Lower leg skin (tissue), 4 donors: ENCODE measurements at regions not wholly inside any gene's neighbourhood (a gene's known extent, or its start where the extent isn't known, plus 50 kb on each side); places are given as distances from the start of the nearest gene placed in this dataset.

Source experiments
- DNase-seq, 2 donors: peaks; one replicate each; pipeline ENCODE4 v3.0.0-alpha.2; 2019; ENCODE audit warnings: low spot score in 2 of 2
- H3K4me3 ChIP-seq: fragments of 200-600 bp; sonication (generic); 2 replicates; pipeline ENCODE4 v1.5.1; 2017; ENCODE audit warnings: mild to moderate bottlenecking, low read depth; ENCODE audit not compliant: poor library complexity, severe bottlenecking
- CTCF ChIP-seq, 3 donors: fragments of 450-650 bp; IDR thresholded peaks; one replicate each; pipeline ENCODE4 v1.5.1; 2016; ENCODE audit warnings: antibody characterized with exemption in 3 of 3, mild to moderate bottlenecking in 3 of 3, moderate library complexity in 2 of 3
- POLR2A ChIP-seq, 2 donors: fragments of 450-650 bp; IDR thresholded peaks; one replicate each; pipeline ENCODE4 v1.6.1; 2016 to 2017; ENCODE audit warnings: antibody characterized with exemption in 2 of 2, mild to moderate bottlenecking in 1 of 2, moderate library complexity in 1 of 2
- WGBS, 2 donors: methylation state at CpG; one replicate each; pipeline ENCODE4 v1.1.5; 2018; 5-methylcytosine and 5-hydroxymethylcytosine counted together
- intact Hi-C: fragments of 100-400 bp; cut with DNase I; formaldehyde crosslinking; loops from one replicate; pipeline ENCODE4 v1.15.0; 2023; ENCODE audit warnings: low total_unique reads

GRCh38 chr18:64444819-64445218, 295.9 kb upstream of the LINC00305 start:
- DNase-seq, result no peak
- H3K4me3 ChIP-seq, result no peak overlapping the region
- intact Hi-C loops, result no loop called here
- TF ChIP-seq CTCF (IDR thresholded peaks at IDR 0.05), result no peak
- WGBS, 2 donors, result 38 to 45% methylated on average over 2 of the region's 2 CpGs

- intact Hi-C loops, result no loop called here
- no peak for DNase-seq
- WGBS, 2 donors, result 56 to 67% methylated on average over 4 of the region's 4 CpGs
- no peak for TF ChIP-seq POLR2A (IDR thresholded peaks at IDR 0.05)
- no peak for TF ChIP-seq CTCF (IDR thresholded peaks at IDR 0.05)
- no peak overlapping the region for H3K4me3 ChIP-seq
These were observed 289.3 kb upstream of the LINC00305 start for GRCh38 chr18:64438178-64438577.

GRCh38 chr18:64436111-64436510, 287.2 kb upstream of the LINC00305 start:
- no peak for TF ChIP-seq CTCF (IDR thresholded peaks at IDR 0.05)
- TF ChIP-seq POLR2A (IDR thresholded peaks at IDR 0.05), result no peak
- intact Hi-C loops, result no loop called here
- WGBS, 2 donors, result 75 to 86% methylated on average over 1 of the region's 1 CpG

GRCh38 chr18:64419156-64419555, 270.3 kb upstream of the LINC00305 start:
- H3K4me3 ChIP-seq, result no peak overlapping the region
- TF ChIP-seq CTCF (IDR thresholded peaks at IDR 0.05), result no peak
- TF ChIP-seq POLR2A (IDR thresholded peaks at IDR 0.05), result no peak
- DNase-seq, result no peak
- intact Hi-C loops, result no loop called here
- 74 to 91% methylated on average over 2 of the region's 2 CpGs for WGBS, 2 donors

More at GRCh38 chr18:64436111-64436510, 287.2 kb upstream of the LINC00305 start:
- DNase-seq, result no peak
- no peak overlapping the region for H3K4me3 ChIP-seq

GRCh38 chr18:64416990-64417389, 268.1 kb upstream of the LINC00305 start:
- 54 to 55% methylated on average over 1 of the region's 1 CpG for WGBS, 2 donors
- intact Hi-C loops, result no loop called here
- TF ChIP-seq CTCF (IDR thresholded peaks at IDR 0.05) (no peak), POLR2A (IDR thresholded peaks at IDR 0.05) (no peak)
- H3K4me3 ChIP-seq, result no peak overlapping the region
- DNase-seq, result no peak

GRCh38 chr18:64415218-64415617, 266.3 kb upstream of the LINC00305 start:
- no peak overlapping the region for H3K4me3 ChIP-seq
- 86 to 95% methylated on average over 2 of the region's 2 CpGs for WGBS, 2 donors
- intact Hi-C loops, result no loop called here

More at GRCh38 chr18:64415218-64415617, 266.3 kb upstream of the LINC00305 start:
- DNase-seq, result no peak
- TF ChIP-seq POLR2A (IDR thresholded peaks at IDR 0.05), result no peak
- TF ChIP-seq CTCF (IDR thresholded peaks at IDR 0.05), result no peak
